ENCODE measurements at regions not wholly inside any gene's neighbourhood (a gene's known extent, or its start where the extent isn't known, plus 50 kb on each side); places are given as distances from the start of the nearest gene placed in this dataset.

DNA sequence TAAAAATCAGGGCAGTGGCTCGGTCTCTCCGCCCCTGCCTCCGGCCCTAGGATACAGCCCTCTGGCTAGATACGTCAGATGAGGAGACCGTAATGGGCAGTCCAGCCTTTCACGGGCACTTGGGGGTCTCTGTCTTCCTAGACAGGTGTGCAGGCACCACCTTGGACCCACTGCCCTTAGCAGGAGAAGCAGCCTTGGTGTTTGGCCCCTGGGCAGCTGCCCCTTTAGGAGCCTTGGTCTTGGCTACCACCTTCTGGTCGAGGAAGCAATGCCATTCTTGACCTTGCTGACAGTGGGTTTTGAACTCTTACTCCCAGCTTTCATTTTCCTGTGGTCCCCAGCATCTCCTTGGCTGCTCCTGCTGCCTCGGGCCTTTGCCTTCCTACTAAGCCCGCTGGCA lies 149.7 kb upstream of the FRMD4B start:
- no peak for DNase-seq

DNA sequence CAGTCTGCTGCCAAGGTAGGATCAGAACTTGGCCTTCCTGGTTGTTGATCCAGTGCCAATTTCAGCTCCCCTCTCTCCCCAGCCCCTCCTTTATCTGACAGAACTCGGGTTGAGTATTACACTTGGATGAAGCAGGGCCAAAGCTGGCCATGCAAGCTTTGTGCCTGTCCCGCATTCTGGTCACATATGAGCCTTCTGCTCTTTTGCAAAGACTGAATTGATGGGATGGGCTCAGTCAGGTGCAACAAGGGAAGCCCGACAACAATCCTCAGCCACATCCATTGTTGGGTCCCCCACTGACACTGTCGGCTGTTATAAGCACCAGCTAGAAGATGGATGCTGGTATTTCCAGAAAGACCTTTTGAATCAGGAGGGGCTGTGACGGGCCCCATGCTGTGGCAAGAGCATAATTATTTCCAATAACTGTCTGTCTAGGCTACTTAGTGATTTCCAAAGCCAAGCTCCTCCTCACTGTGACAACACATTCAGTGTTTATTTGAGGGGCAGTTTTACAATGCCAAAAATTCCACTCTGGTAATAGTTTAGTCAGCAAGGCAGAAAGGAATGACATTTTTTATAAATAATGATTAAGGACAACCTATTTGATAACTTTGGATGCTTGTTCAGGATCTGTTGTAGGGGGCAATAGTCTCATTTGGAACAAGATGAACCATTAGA lies 146.8 kb upstream of the FRMD4B start:
- no peak for DNase-seq

- no peak for DNase-seq
Measured at GRCh38 chr3:69531576-69532546, 146.0 kb upstream of the FRMD4B start.

DNA sequence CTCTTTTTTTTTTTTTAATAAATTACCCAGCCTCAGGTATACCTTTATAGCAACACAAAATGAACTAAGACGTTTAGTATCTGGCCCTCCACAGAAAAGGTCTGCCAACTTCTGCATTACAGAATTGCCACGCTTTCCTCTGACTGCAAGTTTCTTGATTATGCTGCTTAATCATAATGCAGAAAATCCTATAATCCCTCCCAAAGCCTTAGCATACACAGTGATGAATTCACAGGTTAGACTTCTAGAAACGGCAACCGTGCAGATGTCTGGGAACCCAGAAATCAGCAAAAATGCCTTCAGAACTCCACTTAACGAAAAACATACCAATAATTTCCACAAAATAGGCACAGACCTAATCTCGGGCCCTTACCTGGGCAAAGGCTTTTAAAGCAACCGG lies 144.7 kb upstream of the FRMD4B start:
- no peak for DNase-seq

- no peak for DNase-seq
Measured at GRCh38 chr3:69527498-69527897, 141.6 kb upstream of the FRMD4B start.

DNA sequence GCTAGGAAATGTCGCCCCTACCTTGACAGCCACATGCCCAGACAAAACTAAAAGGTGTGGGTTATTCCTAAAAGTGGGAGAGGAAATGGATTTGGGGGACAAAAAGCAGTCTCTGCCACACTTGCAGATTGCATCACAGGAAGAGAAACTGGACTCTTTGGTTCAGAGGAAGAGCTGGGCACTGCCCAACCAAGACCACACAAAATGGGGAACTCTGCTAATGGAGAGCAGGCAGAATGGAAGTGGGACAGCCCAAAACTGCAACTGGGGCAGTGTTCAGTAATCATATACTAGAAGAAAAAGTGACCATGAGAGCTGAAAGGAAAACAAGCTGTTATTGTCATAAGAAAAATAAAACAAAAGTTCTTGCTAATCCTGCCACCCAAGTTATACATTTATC lies 138.9 kb upstream of the FRMD4B start:
- no peak for DNase-seq

DNA sequence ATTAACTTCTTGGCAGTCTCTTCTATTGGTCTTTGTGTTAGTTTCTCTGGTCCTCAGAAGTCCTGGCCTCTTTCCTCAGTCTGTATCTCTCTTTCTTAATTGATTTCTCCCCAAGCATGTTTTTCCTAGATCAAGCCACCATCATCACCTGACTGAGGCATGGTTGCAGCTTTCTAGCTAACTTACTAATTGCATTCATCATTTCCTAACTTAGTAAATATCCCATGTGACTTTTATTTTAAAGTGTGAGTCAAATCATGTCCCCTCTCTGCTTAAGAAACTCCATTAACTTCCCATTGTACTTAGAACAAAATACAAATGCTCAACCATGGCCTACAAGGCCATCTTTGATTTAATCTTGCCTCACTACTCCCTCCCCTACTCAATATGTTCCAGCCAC lies 135.4 kb upstream of the FRMD4B start:
- no peak for DNase-seq

DNA sequence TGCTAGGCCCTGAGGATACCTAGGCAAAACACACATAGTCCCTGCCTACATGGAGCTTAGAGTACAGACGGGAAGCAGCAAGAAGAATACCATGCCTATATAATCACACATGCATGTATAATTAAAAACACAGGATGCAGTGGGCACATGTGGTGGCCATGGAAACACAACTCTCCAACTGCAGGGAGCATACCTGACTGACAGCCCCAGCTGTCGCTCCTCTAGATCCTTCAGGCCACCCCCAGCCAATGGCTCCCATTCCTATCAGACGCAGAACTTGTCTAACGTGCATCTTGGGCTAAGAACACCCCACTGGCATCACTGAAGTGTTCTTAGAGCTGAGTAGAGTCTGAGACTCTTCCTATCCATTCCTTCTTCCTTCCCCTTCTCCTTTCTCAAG lies 125.5 kb upstream of the FRMD4B start:
- no peak for DNase-seq

- DNase-seq: peak; percentile 57
Measured at GRCh38 chr3:69510481-69511030, 124.7 kb upstream of the FRMD4B start.

GRCh38 chr3:69509288-69509687 lies 123.4 kb upstream of the FRMD4B start:
- DNase-seq: no peak

DNA sequence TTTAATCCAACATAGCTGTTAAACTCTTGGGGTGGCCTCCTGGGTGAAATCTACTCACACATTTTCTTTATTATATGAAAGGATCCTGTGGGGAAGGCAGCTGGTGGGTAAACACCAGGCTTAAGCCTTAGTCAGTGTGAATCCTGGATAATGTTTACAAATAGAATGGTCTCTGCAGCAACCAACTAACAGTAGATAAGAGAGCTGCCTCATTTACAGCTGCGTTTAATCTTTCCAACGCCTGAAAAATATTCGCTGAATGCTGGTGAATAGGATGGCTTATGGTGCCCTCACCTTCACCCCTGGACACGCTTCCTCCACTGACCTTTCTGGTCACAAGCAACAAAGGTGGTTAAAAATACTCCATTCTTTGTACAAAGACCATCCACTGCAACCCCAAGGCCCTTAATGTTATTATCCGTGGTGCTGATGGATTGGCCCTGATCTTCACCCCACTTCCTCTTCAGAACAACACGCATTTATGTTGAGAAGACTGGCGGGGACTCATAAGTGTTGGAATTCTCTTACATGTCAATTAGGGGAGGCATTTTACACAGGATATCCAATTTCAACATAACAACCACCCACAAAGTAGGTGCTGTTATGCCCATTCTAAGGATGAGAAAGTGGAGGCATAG lies 120.0 kb upstream of the FRMD4B start:
- DNase-seq: peak; percentile 48

DNA sequence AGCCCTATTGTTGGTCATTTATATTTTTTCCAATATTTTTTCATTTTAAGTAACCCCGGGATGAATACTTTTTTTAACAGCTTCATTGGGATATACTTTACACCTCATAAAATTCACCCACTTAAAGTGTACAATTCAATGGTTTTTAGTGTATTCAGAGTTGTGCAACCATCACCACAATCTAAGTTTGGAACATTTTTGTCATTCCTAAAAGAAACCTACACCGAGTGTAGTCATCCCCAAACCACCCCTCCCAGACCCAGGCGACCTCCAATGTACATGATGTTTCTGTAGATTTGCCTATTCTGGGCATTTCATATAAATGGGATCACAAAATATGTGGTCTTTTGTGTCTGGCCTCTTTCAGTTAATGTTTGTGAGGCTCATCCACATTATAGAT lies 118.3 kb upstream of the FRMD4B start:
- DNase-seq: no peak

DNA sequence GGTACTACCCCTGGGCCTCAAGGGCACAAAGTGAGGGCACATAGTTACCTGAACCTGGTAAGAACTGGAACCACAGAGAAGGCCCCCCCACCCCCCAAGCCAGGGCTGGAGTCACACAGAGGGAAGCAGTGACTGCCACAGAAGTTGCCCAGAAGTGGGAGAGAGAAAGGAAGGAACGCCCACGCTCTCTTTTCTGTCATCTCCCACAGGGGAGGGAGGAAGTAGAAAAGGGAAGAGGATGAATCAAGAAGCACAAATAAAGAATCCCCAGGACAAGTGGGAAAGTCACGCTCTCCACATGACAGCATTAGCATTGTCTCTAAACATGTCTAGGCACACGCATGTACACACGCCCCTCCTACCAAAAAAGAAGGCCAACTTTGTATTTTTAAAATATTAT lies 114.7 kb upstream of the FRMD4B start:
- DNase-seq: no peak

DNA sequence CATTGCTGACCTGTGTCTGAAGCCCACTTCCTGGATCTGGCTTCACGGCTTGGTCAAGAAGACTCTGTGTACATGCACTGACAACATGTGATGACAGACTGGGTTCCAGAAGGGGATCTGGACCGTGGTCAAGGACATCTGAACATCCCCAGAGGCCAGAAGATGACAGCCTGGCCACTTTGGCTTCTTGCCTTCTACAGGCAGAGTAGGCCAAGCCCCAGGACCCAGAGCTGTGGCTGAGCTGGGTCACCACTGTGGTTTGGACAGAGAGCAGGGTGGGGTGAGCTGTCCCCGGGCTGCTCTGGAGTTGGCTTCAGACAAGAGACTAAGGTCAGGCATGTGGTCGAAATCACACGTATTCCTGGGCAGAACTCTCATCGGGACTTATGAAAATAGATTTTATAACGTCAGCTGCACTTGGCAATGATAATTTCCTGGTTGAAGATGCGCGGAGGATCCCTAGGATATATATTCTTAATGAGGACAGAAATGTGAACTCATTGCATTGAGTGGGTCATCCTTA lies 114.1 kb upstream of the FRMD4B start:
- no peak for DNase-seq

DNA sequence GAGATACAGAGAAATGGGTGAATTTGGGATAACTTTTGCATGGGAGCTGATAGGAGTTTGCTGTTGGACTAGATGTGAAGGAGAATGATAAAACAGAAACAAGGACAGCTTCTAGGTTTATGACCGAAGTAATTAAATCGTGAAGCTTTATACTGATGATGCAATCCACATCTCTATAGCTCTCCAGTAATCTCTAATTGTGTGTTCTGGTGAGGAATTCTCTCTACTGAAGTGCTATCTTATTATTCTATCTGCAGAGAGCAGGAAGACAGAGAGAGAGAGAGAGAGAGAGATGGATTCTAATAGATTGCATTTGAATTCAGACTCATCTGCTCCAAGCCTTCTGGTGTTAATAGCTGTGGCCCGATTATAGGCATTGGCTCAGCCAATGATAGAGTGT lies 113.5 kb upstream of the FRMD4B start:
- DNase-seq: no peak

DNA sequence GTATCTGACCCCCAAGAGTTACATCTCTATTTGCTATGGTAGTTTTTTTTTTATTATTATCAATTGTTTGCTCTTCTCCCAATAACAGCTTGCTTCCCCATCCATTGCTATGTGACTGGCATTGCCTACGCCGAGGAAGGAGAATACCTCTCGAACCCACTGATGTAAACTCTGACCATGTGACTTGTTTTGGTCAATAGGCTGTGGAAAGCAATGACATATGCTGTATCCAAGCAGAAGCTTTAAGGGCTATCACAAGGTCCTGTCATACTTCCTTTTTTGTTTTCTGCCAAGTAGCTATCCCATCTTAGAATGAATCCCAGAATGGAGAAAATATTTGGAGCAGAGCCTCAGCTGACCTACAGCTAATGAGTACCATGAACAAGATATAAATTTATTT lies 111.0 kb upstream of the FRMD4B start:
- no peak for DNase-seq

DNA sequence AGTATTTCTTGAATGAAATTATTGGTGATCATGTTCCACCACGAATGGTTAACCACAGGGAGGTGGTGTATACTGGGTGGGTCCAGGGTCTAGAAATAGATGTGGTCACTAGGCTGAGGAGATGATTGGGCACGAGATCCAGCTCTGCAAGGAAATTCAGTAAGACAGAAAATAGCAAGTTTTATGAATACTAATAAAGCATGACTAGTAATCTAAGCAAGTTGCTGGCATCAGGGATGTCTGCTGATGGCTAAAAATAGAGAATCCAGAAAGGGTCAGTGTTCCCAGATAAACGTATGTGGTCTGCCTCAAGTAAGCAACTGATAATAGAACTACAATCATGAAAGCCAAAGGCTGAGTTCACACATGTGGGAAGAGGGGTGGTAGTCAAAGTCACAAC lies 108.3 kb upstream of the FRMD4B start:
- no peak for DNase-seq

DNA sequence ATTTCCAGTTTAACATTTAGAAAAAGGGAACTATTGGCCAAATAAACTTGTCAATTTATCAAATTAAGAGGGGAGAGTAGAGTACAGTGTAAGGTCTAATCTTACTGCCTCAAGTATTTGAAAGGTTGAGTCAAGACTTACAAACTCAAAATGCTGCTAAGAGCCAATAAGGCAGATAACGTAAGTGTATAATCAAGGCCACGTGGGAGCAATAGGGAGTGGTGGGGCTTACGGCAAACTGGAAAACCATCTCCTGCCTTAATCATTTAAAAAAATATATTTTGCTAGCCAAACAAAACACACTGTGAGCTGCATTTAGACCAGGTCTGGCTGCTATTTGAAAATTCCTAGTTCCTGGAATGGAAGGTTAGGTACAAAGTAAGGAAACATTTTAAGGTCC lies 107.3 kb upstream of the FRMD4B start:
- DNase-seq: no peak

DNA sequence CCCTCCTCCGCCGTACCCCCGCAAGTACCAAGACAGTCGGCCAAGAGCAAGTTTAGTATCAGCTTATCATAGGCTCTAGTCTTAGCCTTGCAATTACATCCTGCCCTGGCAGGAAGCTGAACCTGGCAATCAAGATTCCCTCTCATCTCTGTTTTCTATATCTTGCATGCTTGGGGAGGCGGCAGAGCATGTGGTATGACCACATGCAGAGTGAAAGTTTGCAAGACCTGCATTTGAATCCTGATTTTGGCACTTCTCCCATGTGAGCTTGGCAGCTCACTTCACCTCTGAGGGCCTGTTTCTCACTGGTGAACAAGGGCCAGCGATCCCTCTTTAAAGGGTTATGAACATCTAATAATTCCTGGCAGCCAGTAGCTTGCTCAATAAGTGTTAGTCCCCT lies 106.1 kb upstream of the FRMD4B start:
- DNase-seq: no peak

DNA sequence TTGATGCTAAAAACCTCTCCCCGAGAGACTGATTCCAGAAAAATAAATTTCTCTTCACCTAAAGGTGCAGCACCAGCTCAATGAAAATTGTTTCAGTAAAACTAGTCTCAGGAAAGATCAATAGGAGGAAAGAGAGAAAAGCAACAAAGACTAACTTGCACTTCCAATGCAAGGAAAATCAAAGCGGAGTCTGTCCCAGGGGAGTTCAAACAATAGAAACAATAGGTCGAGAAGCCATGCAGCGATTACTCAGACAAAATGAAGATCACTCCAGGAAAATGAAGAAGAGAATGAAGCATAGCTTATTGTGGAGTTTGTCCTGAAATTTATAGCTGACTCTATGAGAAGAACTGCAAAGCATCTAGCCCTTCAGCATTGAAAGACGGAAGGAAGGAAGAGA lies 105.1 kb upstream of the FRMD4B start:
- DNase-seq: no peak

GRCh38 chr3:69490235-69490634 lies 104.3 kb upstream of the FRMD4B start:
- no peak for DNase-seq

- no peak for DNase-seq
Measured at GRCh38 chr3:69488026-69488425, 102.1 kb upstream of the FRMD4B start.
